Endothelial cell of umbilical vein (primary cell): ENCODE measurements at regions not wholly inside any gene's neighbourhood (a gene's known extent, or its start where the extent isn't known, plus 50 kb on each side); places are given as distances from the start of the nearest gene placed in this dataset.

ENCODE experiments used
- BruUV-seq: library from RNA; stranded (reverse); fragments of 400-500 nt; replicated peaks from 2 replicates; lab custom pipeline; 2021; lab: Mats Ljungman, UMichigan
- CTCF ChIA-PET: fragments of 300-600, 350-600 bp; sonication (Branson Sonifier 250); formaldehyde crosslinking; loops from one replicate; lab custom pipeline; 2021; ENCODE audit warnings: antibody characterized with exemption, inconsistent platforms; lab: Charles Lee
- POLR2A ChIA-PET: fragments of 300-600, 350-600 bp; sonication (Branson Sonifier 250); formaldehyde crosslinking; loops from one replicate; lab custom pipeline; 2021; ENCODE audit warnings: antibody characterized with exemption, inconsistent platforms; lab: Charles Lee
- DNase-seq: peaks from one replicate; pipeline ENCODE4 v3.0.0-alpha.2; 2011; ENCODE audit warnings: low read depth, low spot score
- FAIRE-seq: peaks from 2 replicates; lab custom pipeline; 2011; peaks lifted over from hg19 to GRCh38; lab: Jason Lieb, UNC
- H2AFZ ChIP-seq: 2 replicates; pipeline ENCODE4 v1.6.0; 2012; ENCODE audit warnings: low read depth, low read length, control low read depth, inconsistent platforms
- H3K27ac ChIP-seq: 2 replicates; pipeline ENCODE4 v1.5.1; 2011; ENCODE audit warnings: low read depth, mild to moderate bottlenecking, control low read depth, low read length, moderate library complexity; ENCODE audit not compliant: insufficient read depth
- H3K27me3 ChIP-seq, 2 experiments: 2 replicates each; pipeline versions ENCODE4 v1.6.0 to v1.6.1; 2011; ENCODE audit warnings: low read length in 2 of 2, mixed read lengths in 1 of 2; ENCODE audit not compliant: control insufficient read depth in 2 of 2, insufficient read depth in 2 of 2
- H3K36me3 ChIP-seq, 2 experiments: 2 replicates in 1 of 2; 3 replicates in 1 of 2; pipeline ENCODE4 v1.5.1; 2011; ENCODE audit warnings: low read length in 2 of 2, mild to moderate bottlenecking in 1 of 2, moderate library complexity in 1 of 2; ENCODE audit not compliant: control insufficient read depth in 2 of 2, insufficient read depth in 2 of 2; ENCODE audit errors: extremely low read depth in 1 of 2
- H3K4me1 ChIP-seq: 3 replicates; pipeline ENCODE4 v1.5.1; 2011; ENCODE audit warnings: mild to moderate bottlenecking, low read length; ENCODE audit not compliant: control insufficient read depth, insufficient read depth; ENCODE audit errors: extremely low read depth
- H3K4me2 ChIP-seq: 2 replicates; pipeline ENCODE4 v1.6.1; 2011; ENCODE audit warnings: low read length, control low read depth, mixed read lengths; ENCODE audit not compliant: insufficient read depth
- H3K4me3 ChIP-seq, 3 experiments: fragments of 200-600 bp in 1 of 3; sonication (generic), shearing (Covaris generic) in 1 of 3; replicated peaks in 1 of 3; 2 replicates each; pipeline ENCODE4 v1.5.1; 2011 to 2016; ENCODE audit warnings: control low read depth in 3 of 3, low read length in 3 of 3, mild to moderate bottlenecking in 2 of 3, inconsistent platforms in 1 of 3, low read depth in 1 of 3, moderate library complexity in 1 of 3; ENCODE audit not compliant: insufficient read depth in 1 of 3
- H3K79me2 ChIP-seq: 2 replicates; pipeline ENCODE4 v1.6.0; 2012; ENCODE audit warnings: low read length, inconsistent platforms; ENCODE audit not compliant: control insufficient read depth, insufficient read depth
- H3K9ac ChIP-seq: replicated peaks from 2 replicates; pipeline ENCODE3; 2011; ENCODE audit warnings: low read length, control low read depth; ENCODE audit not compliant: insufficient read depth; ENCODE audit errors: extremely low read depth
- H3K9me1 ChIP-seq: replicated peaks from 3 replicates; pipeline ENCODE4 v1.6.0; 2011; ENCODE audit warnings: mild to moderate bottlenecking, low read length; ENCODE audit not compliant: control insufficient read depth, insufficient read depth; ENCODE audit errors: extremely low read depth
- H3K9me3 ChIP-seq: replicated peaks from 2 replicates; pipeline ENCODE4 v1.5.1; 2012; ENCODE audit warnings: low read length, inconsistent platforms; ENCODE audit not compliant: control insufficient read depth, insufficient read depth
- H4K20me1 ChIP-seq: replicated peaks from 2 replicates; pipeline ENCODE3; 2011; ENCODE audit warnings: mild to moderate bottlenecking, low read length; ENCODE audit not compliant: control insufficient read depth, insufficient read depth; ENCODE audit errors: extremely low read depth
- CTCF ChIP-seq, 2 donors: IDR thresholded peaks; 1 replicate in 1 of 2; 2 replicates in 1 of 2; pipeline ENCODE4 v1.5.1; 2011; ENCODE audit warnings: low read length in 2 of 2, mild to moderate bottlenecking in 2 of 2, moderate library complexity in 2 of 2, control low read depth in 1 of 2, inconsistent platforms in 1 of 2, low read depth in 1 of 2; ENCODE audit not compliant: insufficient read depth in 1 of 2; ENCODE audit errors: extremely low read depth in 1 of 2
- EZH2 ChIP-seq: IDR thresholded peaks from 2 replicates; pipeline ENCODE4 v1.6.1; 2012; ENCODE audit warnings: borderline replicate concordance, low read depth, mild to moderate bottlenecking, moderate library complexity, low read length, inconsistent platforms; ENCODE audit not compliant: severe bottlenecking
- FOS ChIP-seq: IDR thresholded peaks from 2 replicates; pipeline ENCODE4 v1.6.1; 2011; ENCODE audit warnings: mild to moderate bottlenecking, low read length, moderate library complexity, borderline replicate concordance; ENCODE audit not compliant: insufficient read depth
- GATA2 ChIP-seq: IDR thresholded peaks from 2 replicates; pipeline ENCODE4 v1.7.0; 2011; ENCODE audit warnings: low read depth, mild to moderate bottlenecking, moderate library complexity, mixed read lengths, low read length; ENCODE audit not compliant: insufficient read length, insufficient read depth
- JUN ChIP-seq: IDR thresholded peaks from 2 replicates; pipeline ENCODE4 v1.6.1; 2011; ENCODE audit warnings: borderline replicate concordance, low read depth; ENCODE audit not compliant: insufficient read length, insufficient read depth
- MAX ChIP-seq: IDR thresholded peaks from 2 replicates; pipeline ENCODE4 v1.6.1; 2011; ENCODE audit not compliant: insufficient read depth, insufficient read length
- MYC ChIP-seq: IDR thresholded peaks from one replicate; pipeline ENCODE4 v1.6.1; 2011; ENCODE audit warnings: mild to moderate bottlenecking, low read depth, low read length
- POLR2A ChIP-seq: IDR thresholded peaks from 2 replicates; pipeline ENCODE4 v1.6.1; 2012; ENCODE audit warnings: low read depth, mild to moderate bottlenecking, control low read depth, low read length
- POLR2AphosphoS5 ChIP-seq: IDR thresholded peaks from 2 replicates; pipeline ENCODE4 v1.6.1; 2012; ENCODE audit warnings: low read depth, mild to moderate bottlenecking, control low read depth, low read length, moderate library complexity; ENCODE audit not compliant: insufficient read depth
- dilution Hi-C: fragments of 300-500 bp; cut with MboI; formaldehyde crosslinking; loops from one replicate; pipeline ENCODE4 v1.15.0; 2019; ENCODE audit warnings: low sequenced_read_pairs; ENCODE audit not compliant: extremely low pct_ligation_motif_present
- intact Hi-C: fragments of 100-400 bp; cut with micrococcal nuclease; formaldehyde crosslinking; loops from one replicate; pipeline ENCODE4 v1.10.0; 2022

- Histone ChIP-seq H3K27me3 (peaks cover 0 to 4% of the 10 kb centered on the region in 2 experiments), H3K79me2 (no peaks in the 10 kb centered on the region), H2AFZ (no peak overlapping the region), H3K4me2 (no peak overlapping the region), H3K9me3 (no peaks in the 10 kb centered on the region), H3K9me1 (no peaks in the 10 kb centered on the region), H3K9ac (no peak overlapping the region), H3K27ac (no peak overlapping the region), H3K4me1 (peaks cover 9% of the 10 kb centered on the region), H3K36me3 (no peaks in the 10 kb centered on the region), H3K4me3 (no peak overlapping the region), H4K20me1 (no peaks in the 10 kb centered on the region)
- no peak for FAIRE-seq
- CTCF ChIA-PET: no interaction called here
- no TSS peak for BruUV-seq
- POLR2A ChIA-PET: no interaction called here
- dilution Hi-C loops (no loop called here), intact Hi-C loops (no loop called here)
- DNase-seq: no peak
- no peak for TF ChIP-seq EZH2
- TF ChIP-seq MYC: no peak
- no peak for TF ChIP-seq FOS
- TF ChIP-seq POLR2A: no peak
- TF ChIP-seq MAX: no peak
- no peak for TF ChIP-seq POLR2AphosphoS5
- TF ChIP-seq GATA2: no peak
- no peak for TF ChIP-seq CTCF (IDR thresholded peaks at IDR 0.05; ENCODE audit: extremely low read depth in 1 of 2, insufficient read depth in 1 of 2, low read depth in 1 of 2, low read length in 2 of 2)
- TF ChIP-seq JUN: no peak
Observed at GRCh38 chr12:92489781-92490180, 213.0 kb upstream of the PLEKHG7 start.
